Ectodermal cell (in vitro differentiated cells): ENCODE measurements at regions not wholly inside any gene's neighbourhood (a gene's known extent, or its start where the extent isn't known, plus 50 kb on each side); places are given as distances from the start of the nearest gene placed in this dataset.

ENCODE experiments used
- H3K27ac ChIP-seq: 2 replicates; pipeline ENCODE4 v1.7.0; 2013; ENCODE audit warnings: mild to moderate bottlenecking, low read depth, low read length; ENCODE audit not compliant: insufficient read depth, poor library complexity, severe bottlenecking
- H3K27me3 ChIP-seq: 2 replicates; pipeline ENCODE4 v1.7.0; 2013; ENCODE audit warnings: mild to moderate bottlenecking, low read length; ENCODE audit not compliant: insufficient read depth, control insufficient read depth, poor library complexity, severe bottlenecking
- H3K36me3 ChIP-seq: one replicate; pipeline ENCODE4 v1.7.0; 2013; ENCODE audit warnings: low read length; ENCODE audit not compliant: control insufficient read depth, insufficient read depth
- H3K4me1 ChIP-seq: one replicate; pipeline ENCODE4 v1.7.0; 2013; ENCODE audit warnings: low read length; ENCODE audit not compliant: control insufficient read depth, insufficient read depth
- H3K4me3 ChIP-seq: 2 replicates; pipeline ENCODE4 v1.7.0; 2013; ENCODE audit warnings: low read depth, low read length, control low read depth; ENCODE audit not compliant: insufficient read depth
- H3K9me3 ChIP-seq: 2 replicates; pipeline ENCODE4 v1.7.0; 2013; ENCODE audit warnings: mild to moderate bottlenecking, low read length, moderate library complexity; ENCODE audit not compliant: control insufficient read depth
- WGBS, 2 experiments: methylation state at CpG; one replicate each; pipeline ENCODE4 v1.1.7; 2013; ENCODE audit warnings: missing lambda C conversion rate in 2 of 2; 5-methylcytosine and 5-hydroxymethylcytosine counted together

DNA sequence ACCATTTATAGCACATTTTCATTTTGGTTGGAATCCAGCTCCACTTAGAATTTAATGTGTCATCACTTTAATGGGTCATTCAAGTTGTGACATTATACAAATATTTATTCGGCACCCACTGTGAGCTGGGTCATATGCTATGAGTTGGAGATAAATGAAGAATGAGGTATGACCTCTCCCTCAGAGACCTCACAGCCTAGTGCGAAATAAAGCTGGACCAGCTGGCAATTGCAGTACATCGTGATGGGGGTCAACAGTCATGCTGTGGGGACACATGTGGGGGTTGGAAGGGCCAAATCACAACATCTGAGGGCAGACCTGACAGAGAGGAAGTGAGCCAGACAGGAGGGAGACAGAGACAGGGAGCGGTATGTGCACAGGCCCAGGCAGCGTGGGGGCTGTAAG, 175.4 kb downstream of the MAIP1 start:
- no peak overlapping the region for H3K4me3 ChIP-seq
- no peaks in the 10 kb centered on the region for H3K36me3 ChIP-seq
- no peaks in the 10 kb centered on the region for H3K4me1 ChIP-seq
- no peaks in the 10 kb centered on the region for H3K27me3 ChIP-seq
- no peaks in the 10 kb centered on the region for H3K9me3 ChIP-seq
- no peak overlapping the region for H3K27ac ChIP-seq
- WGBS, 2 experiments = 70 to 71% methylated on average over 5 of the region's 5 CpGs

DNA sequence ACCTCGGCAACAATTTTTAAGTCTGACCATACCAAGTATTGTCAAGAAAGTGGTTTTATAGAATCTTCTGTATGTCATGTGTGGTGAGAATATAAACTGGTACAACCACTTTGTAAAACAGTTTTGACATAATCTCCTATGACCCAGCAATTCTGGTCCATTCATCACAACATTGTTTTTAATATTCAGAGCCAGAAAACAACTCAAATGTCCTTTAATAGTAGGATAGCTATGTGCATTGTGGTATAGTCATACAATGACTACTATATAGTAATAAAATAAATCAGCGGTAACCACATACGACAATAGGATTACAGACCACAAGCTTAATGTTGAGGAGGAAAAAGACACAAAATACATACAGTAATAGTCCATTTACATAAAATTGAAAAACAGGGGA, 175.2 kb upstream of the SPATS2L start:
- Histone ChIP-seq H3K36me3 (no peaks in the 10 kb centered on the region), H3K27me3 (no peaks in the 10 kb centered on the region), H3K27ac (no peak overlapping the region), H3K4me3 (no peak overlapping the region), H3K9me3 (no peaks in the 10 kb centered on the region), H3K4me1 (peaks cover 1% of the 10 kb centered on the region)
- 83% methylated on average over 1 of the region's 3 CpGs; no CpG with 5 or more reads in 1 of the 2 experiments for WGBS, 2 experiments

- Histone ChIP-seq H3K4me3 (no peak overlapping the region), H3K27ac (no peak overlapping the region), H3K9me3 (no peaks in the 10 kb centered on the region), H3K27me3 (no peaks in the 10 kb centered on the region), H3K4me1 (peaks cover 17% of the 10 kb centered on the region), H3K36me3 (no peaks in the 10 kb centered on the region)
- 95 to 98% methylated on average over 3 of the region's 3 CpGs for WGBS, 2 experiments
Measured at GRCh38 chr2:200135082-200135481, 171.4 kb upstream of the SPATS2L start.

DNA sequence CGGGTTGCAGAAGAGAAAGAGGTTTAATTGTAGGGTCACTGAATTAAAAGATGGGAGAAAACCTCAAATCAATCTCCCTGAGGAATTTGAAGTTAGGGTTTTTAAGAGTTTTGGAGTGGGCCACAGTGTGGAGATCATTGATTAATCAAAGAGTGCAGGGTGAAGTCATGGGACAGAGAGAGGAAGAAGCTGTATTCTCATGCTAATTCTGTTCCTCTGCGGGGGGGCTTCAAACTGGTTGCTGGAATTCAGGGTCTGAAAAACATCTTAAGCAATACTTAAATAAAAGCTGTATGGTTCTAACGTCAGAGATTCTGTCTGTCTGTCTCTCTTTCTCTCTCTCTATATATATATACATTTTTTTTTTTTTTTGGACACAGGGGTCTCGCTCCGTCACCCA, 169.8 kb upstream of the SPATS2L start:
- Histone ChIP-seq H3K4me1 (peaks cover 17% of the 10 kb centered on the region), H3K27ac (no peak overlapping the region), H3K4me3 (no peak overlapping the region), H3K9me3 (no peaks in the 10 kb centered on the region), H3K36me3 (no peaks in the 10 kb centered on the region), H3K27me3 (no peaks in the 10 kb centered on the region)
- 48 to 55% methylated on average over 5 of the region's 5 CpGs for WGBS, 2 experiments

DNA sequence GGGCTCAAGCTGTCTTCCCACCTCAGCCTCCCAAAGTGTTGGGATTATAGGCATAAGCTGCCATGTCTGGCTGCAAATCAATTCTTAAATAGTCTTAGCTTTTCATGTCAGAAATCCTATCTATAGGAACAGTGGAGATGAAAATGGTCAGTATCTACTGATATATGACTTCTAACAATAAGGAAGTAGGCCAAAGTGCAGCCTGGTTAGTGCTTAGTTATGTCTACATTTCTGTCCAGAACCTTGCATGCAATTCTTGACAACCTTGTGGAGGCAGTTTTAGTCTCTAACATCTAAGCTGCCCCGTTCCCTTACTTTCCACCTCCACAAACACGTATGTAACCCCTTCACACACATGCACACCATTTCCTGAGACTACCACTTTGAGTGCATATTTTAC, 169.2 kb upstream of the SPATS2L start:
- H3K27ac ChIP-seq = no peak overlapping the region
- no peak overlapping the region for H3K4me3 ChIP-seq
- no peaks in the 10 kb centered on the region for H3K27me3 ChIP-seq
- no peaks in the 10 kb centered on the region for H3K9me3 ChIP-seq
- H3K4me1 ChIP-seq = peaks cover 17% of the 10 kb centered on the region
- 87 to 94% methylated on average over 2 of the region's 2 CpGs for WGBS, 2 experiments
- H3K36me3 ChIP-seq = no peaks in the 10 kb centered on the region

GRCh38 chr2:200137691-200138090, 168.8 kb upstream of the SPATS2L start:
- Histone ChIP-seq H3K9me3 (no peaks in the 10 kb centered on the region), H3K4me3 (no peak overlapping the region), H3K4me1 (peaks cover 17% of the 10 kb centered on the region), H3K36me3 (no peaks in the 10 kb centered on the region), H3K27me3 (no peaks in the 10 kb centered on the region), H3K27ac (no peak overlapping the region)
- WGBS, 2 experiments = 93 to 95% methylated on average over 1 of the region's 1 CpG

GRCh38 chr2:200138391-200139124, 167.9 kb upstream of the SPATS2L start:
- no peaks in the 10 kb centered on the region for H3K36me3 ChIP-seq
- H3K27ac ChIP-seq = no peak overlapping the region
- peaks cover 17% of the 10 kb centered on the region for H3K4me1 ChIP-seq
- no peaks in the 10 kb centered on the region for H3K9me3 ChIP-seq
- H3K4me3 ChIP-seq = no peak overlapping the region
- H3K27me3 ChIP-seq = no peaks in the 10 kb centered on the region
- 75 to 82% methylated on average over 2 of the region's 2 CpGs for WGBS, 2 experiments

DNA sequence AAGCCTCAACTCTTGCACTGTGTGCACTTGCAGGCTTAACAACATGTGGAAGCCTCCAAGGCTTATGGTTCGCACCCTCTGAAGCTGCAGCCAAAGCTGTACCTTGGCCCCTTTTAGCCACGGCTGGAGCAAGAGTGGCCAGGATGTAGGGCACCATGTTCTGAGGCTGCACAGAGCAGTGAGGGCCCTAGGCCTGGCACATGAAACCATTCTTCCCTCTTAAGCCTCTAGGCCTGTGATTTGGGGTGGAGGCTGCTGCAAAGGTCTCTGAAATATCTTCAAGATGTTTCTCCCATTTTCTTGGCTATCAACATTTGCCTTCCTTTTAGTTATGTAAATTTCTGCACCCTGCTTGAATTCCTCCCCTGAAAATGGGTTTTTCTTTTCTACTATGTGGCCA, 161.9 kb upstream of the SPATS2L start:
- no peaks in the 10 kb centered on the region for H3K36me3 ChIP-seq
- no peak overlapping the region for H3K27ac ChIP-seq
- H3K4me3 ChIP-seq = no peak overlapping the region
- no peaks in the 10 kb centered on the region for H3K9me3 ChIP-seq
- H3K4me1 ChIP-seq = no peaks in the 10 kb centered on the region
- WGBS, 2 experiments = 93 to 94% methylated on average over 2 of the region's 2 CpGs
- no peaks in the 10 kb centered on the region for H3K27me3 ChIP-seq

DNA sequence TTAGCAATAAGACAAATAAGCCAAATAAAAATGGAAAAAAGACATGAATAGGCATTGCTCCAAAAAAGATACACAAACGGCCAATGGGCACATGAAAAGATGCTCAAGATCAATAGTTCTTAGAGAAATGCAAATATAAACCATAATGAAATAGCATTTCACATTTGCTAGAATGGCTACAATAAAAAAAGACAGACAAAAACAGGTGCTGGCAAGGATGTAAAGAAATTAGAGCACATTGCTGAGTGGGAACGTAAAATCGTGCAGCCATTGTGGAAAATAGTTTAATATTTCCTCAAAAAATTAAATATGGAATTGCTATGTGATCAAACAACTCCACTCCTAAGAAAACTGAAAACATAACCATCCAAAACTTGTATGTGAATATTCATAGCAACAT, 160.0 kb upstream of the SPATS2L start:
- WGBS, 2 experiments = 96 to 100% methylated on average over 2 to 3 of the region's 3 CpGs
- Histone ChIP-seq H3K36me3 (no peaks in the 10 kb centered on the region), H3K4me3 (no peak overlapping the region), H3K4me1 (no peaks in the 10 kb centered on the region), H3K9me3 (no peaks in the 10 kb centered on the region), H3K27ac (no peak overlapping the region), H3K27me3 (no peaks in the 10 kb centered on the region)

DNA sequence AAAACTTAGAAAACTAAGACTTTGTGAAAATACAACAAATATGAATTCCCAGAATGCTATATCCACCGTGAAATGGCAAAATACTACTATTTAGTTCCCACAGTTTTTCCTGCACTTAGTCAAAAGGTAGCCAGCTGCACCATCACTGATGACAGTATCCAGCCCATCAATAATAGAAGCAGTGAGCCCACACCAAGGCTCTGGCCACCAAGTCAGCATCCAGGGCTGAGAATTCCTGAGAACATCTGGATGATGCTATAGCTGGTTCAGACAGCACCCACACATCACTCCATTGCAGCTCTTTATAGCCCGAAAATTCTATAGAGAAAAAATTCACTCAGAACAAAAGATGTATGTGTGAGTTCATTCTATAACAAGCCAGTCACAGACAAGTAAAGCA, 159.1 kb upstream of the SPATS2L start:
- Histone ChIP-seq H3K27me3 (no peaks in the 10 kb centered on the region), H3K27ac (no peak overlapping the region), H3K9me3 (no peaks in the 10 kb centered on the region), H3K4me3 (no peak overlapping the region), H3K36me3 (no peaks in the 10 kb centered on the region), H3K4me1 (no peaks in the 10 kb centered on the region)
- 83 to 95% methylated on average over 1 to 2 of the region's 2 CpGs for whole genome bisulfite sequencing, 2 experiments

DNA sequence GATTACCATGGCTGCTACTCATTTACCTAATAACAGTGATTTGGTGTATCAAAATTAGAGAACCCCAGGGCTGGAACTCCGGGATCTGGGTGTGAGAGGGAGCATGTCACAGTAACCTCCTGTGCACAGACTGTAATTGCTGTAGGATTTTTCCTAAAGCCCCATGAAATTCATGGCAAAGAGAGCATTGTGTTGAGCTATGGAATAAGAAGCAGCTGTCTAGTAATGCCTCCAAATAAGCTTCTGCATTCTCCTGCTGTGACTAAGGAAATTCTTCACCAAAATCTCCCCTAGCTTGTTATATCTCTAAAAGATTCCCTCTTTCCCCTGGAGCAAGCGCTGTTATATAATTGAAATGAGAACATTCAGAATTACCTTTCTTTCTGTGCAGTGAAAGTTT, 158.1 kb upstream of the SPATS2L start:
- 81 to 95% methylated on average over 1 to 2 of the region's 2 CpGs for WGBS, 2 experiments
- H3K27ac ChIP-seq = no peak overlapping the region
- H3K36me3 ChIP-seq = no peaks in the 10 kb centered on the region
- no peak overlapping the region for H3K4me3 ChIP-seq
- H3K4me1 ChIP-seq = no peaks in the 10 kb centered on the region
- no peaks in the 10 kb centered on the region for H3K9me3 ChIP-seq
- no peaks in the 10 kb centered on the region for H3K27me3 ChIP-seq
